ENCODE measurements at regions not wholly inside any gene's neighbourhood (a gene's known extent, or its start where the extent isn't known, plus 50 kb on each side); places are given as distances from the start of the nearest gene placed in this dataset.

GRCh38 chr14:39957290-39957689 lies 525.1 kb upstream of the FBXO33 start:
- TF ChIP-seq CTCF (IDR thresholded peaks at IDR 0.05), result no peak
- no peak for TF ChIP-seq POLR2A (IDR thresholded peaks at IDR 0.05)
